Keratinocyte (primary cell): ENCODE measurements at regions not wholly inside any gene's neighbourhood (a gene's known extent, or its start where the extent isn't known, plus 50 kb on each side); places are given as distances from the start of the nearest gene placed in this dataset.

Source experiments
- DNase-seq: peaks from one replicate; pipeline ENCODE4 v3.0.0-alpha.2; 2011; ENCODE audit warnings: low read depth, missing footprints, low spot score
- FAIRE-seq: peaks from 2 replicates; lab custom pipeline; 2011; peaks lifted over from hg19 to GRCh38; lab: Jason Lieb, UNC
- H2AFZ ChIP-seq: 2 replicates; pipeline ENCODE4 v1.6.0; 2012; ENCODE audit warnings: low read length, control low read depth, inconsistent platforms; ENCODE audit not compliant: control insufficient read depth
- H3K27ac ChIP-seq: 2 replicates; pipeline ENCODE4 v1.5.1; 2011; ENCODE audit warnings: low read length; ENCODE audit not compliant: control insufficient read depth, insufficient read depth
- H3K27me3 ChIP-seq: 3 replicates; pipeline ENCODE4 v1.6.0; 2011; ENCODE audit warnings: low read length; ENCODE audit not compliant: control insufficient read depth, insufficient read depth; ENCODE audit errors: extremely low read depth
- H3K36me3 ChIP-seq, 2 experiments: 2 replicates in 1 of 2; 3 replicates in 1 of 2; pipeline ENCODE4 v1.5.1; 2011; ENCODE audit warnings: low read length in 2 of 2, mild to moderate bottlenecking in 1 of 2; ENCODE audit not compliant: control insufficient read depth in 2 of 2, insufficient read depth in 2 of 2; ENCODE audit errors: extremely low read depth in 1 of 2
- H3K4me1 ChIP-seq: 3 replicates; pipeline ENCODE4 v1.5.1; 2011; ENCODE audit warnings: low read length; ENCODE audit not compliant: control insufficient read depth, insufficient read depth; ENCODE audit errors: extremely low read depth
- H3K4me2 ChIP-seq: 3 replicates; pipeline ENCODE4 v1.6.0; 2011; ENCODE audit warnings: low read depth, low read length; ENCODE audit not compliant: control insufficient read depth, insufficient read depth; ENCODE audit errors: extremely low read depth
- H3K4me3 ChIP-seq, 3 experiments: fragments of 200-600 bp in 1 of 3; sonication (generic) in 1 of 3; 2 replicates in 2 of 3; 3 replicates in 1 of 3; pipeline ENCODE4 v1.5.1; 2011 to 2016; ENCODE audit warnings: low read length in 3 of 3, mild to moderate bottlenecking in 3 of 3, control low read depth in 2 of 3, inconsistent platforms in 1 of 3, low read depth in 1 of 3, mixed read lengths in 1 of 3, mixed run types in 1 of 3, moderate library complexity in 1 of 3; ENCODE audit not compliant: control insufficient read depth in 2 of 3, insufficient read depth in 2 of 3; ENCODE audit errors: extremely low read depth in 1 of 3
- H3K79me2 ChIP-seq: 2 replicates; pipeline ENCODE4 v1.6.0; 2012; ENCODE audit warnings: low read length; ENCODE audit not compliant: control insufficient read depth, insufficient read depth
- H3K9ac ChIP-seq: 3 replicates; pipeline ENCODE4 v1.6.0; 2011; ENCODE audit warnings: low read length; ENCODE audit not compliant: control insufficient read depth, insufficient read depth; ENCODE audit errors: extremely low read depth
- H3K9me1 ChIP-seq: 3 replicates; pipeline ENCODE4 v1.6.0; 2011; ENCODE audit warnings: low read length; ENCODE audit not compliant: control insufficient read depth, insufficient read depth; ENCODE audit errors: extremely low read depth
- H3K9me3 ChIP-seq: 2 replicates; pipeline ENCODE4 v1.5.1; 2012; ENCODE audit warnings: low read depth, low read length; ENCODE audit not compliant: control insufficient read depth
- H4K20me1 ChIP-seq: 3 replicates; pipeline ENCODE4 v1.6.0; 2011; ENCODE audit warnings: low read length; ENCODE audit not compliant: control insufficient read depth, insufficient read depth; ENCODE audit errors: extremely low read depth
- EZH2 ChIP-seq: IDR thresholded peaks from one replicate; pipeline ENCODE4 v1.6.1; 2012; ENCODE audit warnings: inconsistent platforms, mild to moderate bottlenecking, low read length, moderate library complexity
- dilution Hi-C: fragments of 300-500 bp; cut with MboI; formaldehyde crosslinking; loops from one replicate; pipeline ENCODE4 v1.7.0; 2020; ENCODE audit warnings: low sequenced_read_pairs; ENCODE audit not compliant: extremely low pct_ligation_motif_present
- TF ChIP-seq, protein P1 (sequence below), 3 experiments: IDR thresholded peaks in 1 of 3; conservative IDR thresholded peaks in 1 of 3; optimal IDR thresholded peaks in 1 of 3; 2 replicates in 2 of 3; 3 replicates in 1 of 3; pipeline versions ENCODE3 to v1.5.1; 2011; ENCODE audit warnings: low read length in 3 of 3, mild to moderate bottlenecking in 3 of 3, moderate library complexity in 2 of 3, control low read depth in 1 of 3, inconsistent platforms in 1 of 3; ENCODE audit not compliant: insufficient read depth in 2 of 3; ENCODE audit errors: extremely low read depth in 1 of 3

DNA sequence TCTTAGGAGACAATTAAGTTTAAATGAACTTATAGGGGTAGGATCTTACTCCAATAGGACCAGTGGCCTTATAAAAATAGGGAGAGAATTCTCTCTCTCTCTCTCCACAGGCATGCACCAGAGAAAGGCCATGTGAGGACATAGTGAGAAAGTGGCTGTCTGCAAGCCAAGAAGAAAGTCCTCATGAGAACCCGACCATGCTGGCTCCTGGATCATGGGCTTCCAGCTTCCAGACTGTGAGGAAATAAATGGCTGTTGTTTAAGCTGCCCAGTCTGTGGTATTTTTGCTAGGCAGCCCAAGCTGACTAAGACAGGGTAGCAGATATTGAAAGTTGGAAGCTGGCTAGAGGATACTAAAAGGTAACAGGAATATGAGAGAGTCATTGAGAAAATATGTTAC is 454.0 kb downstream of the NBAS start:
- no peaks in the 10 kb centered on the region for H3K9me1 ChIP-seq
- FAIRE-seq (no peak), DNase-seq (no peak)
- H3K9me3 ChIP-seq = no peaks in the 10 kb centered on the region
- TF ChIP-seq, protein P1, sequence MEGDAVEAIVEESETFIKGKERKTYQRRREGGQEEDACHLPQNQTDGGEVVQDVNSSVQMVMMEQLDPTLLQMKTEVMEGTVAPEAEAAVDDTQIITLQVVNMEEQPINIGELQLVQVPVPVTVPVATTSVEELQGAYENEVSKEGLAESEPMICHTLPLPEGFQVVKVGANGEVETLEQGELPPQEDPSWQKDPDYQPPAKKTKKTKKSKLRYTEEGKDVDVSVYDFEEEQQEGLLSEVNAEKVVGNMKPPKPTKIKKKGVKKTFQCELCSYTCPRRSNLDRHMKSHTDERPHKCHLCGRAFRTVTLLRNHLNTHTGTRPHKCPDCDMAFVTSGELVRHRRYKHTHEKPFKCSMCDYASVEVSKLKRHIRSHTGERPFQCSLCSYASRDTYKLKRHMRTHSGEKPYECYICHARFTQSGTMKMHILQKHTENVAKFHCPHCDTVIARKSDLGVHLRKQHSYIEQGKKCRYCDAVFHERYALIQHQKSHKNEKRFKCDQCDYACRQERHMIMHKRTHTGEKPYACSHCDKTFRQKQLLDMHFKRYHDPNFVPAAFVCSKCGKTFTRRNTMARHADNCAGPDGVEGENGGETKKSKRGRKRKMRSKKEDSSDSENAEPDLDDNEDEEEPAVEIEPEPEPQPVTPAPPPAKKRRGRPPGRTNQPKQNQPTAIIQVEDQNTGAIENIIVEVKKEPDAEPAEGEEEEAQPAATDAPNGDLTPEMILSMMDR (optimal IDR thresholded peaks at IDR 0.05 in 1 of 3, IDR thresholded peaks at IDR 0.05 in 1 of 3, conservative IDR thresholded peaks at IDR 0.05 in 1 of 3; ENCODE audit: extremely low read depth in 1 of 3, insufficient read depth in 2 of 3, low read length in 3 of 3) = no peak
- TF ChIP-seq EZH2 = no peak
- no peaks in the 10 kb centered on the region for H3K36me3 ChIP-seq
- no peak overlapping the region for H3K4me2 ChIP-seq
- H3K9ac ChIP-seq = no peak overlapping the region
- H3K79me2 ChIP-seq = no peaks in the 10 kb centered on the region
- dilution Hi-C loops = no loop called here
- H2AFZ ChIP-seq = no peak overlapping the region
- H3K4me1 ChIP-seq = no peaks in the 10 kb centered on the region
- no peak overlapping the region for H3K27ac ChIP-seq
- H3K4me3 ChIP-seq = no peak overlapping the region
- no peaks in the 10 kb centered on the region for H3K27me3 ChIP-seq
- no peaks in the 10 kb centered on the region for H4K20me1 ChIP-seq

DNA sequence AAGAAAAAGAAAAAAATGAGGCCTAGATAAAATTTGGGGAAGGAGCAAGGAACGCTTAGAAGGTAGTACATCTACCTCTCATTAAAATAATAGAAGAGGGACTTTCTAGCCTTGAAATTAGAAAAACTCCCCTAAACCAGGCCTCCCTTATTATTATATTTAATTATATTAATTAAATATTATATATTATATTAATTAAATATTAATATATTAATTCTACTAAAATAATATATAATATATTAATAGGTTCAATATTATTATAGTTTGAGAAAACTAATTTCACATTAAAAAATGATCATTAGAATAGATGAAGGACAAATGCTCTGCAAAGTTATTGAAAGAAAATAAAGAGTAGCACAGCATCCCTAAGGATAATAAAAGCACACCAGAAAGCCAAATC is 449.4 kb downstream of the NBAS start:
- dilution Hi-C loops = no loop called here
- FAIRE-seq (no peak), DNase-seq (no peak)
- no peak overlapping the region for H3K27ac ChIP-seq
- no peaks in the 10 kb centered on the region for H3K36me3 ChIP-seq
- no peaks in the 10 kb centered on the region for H3K9me1 ChIP-seq
- no peak overlapping the region for H3K9ac ChIP-seq
- TF ChIP-seq, protein P1 (optimal IDR thresholded peaks at IDR 0.05 in 1 of 3, IDR thresholded peaks at IDR 0.05 in 1 of 3, conservative IDR thresholded peaks at IDR 0.05 in 1 of 3; ENCODE audit: extremely low read depth in 1 of 3, insufficient read depth in 2 of 3, low read length in 3 of 3) = no peak
- no peak for TF ChIP-seq EZH2
- H3K27me3 ChIP-seq = no peaks in the 10 kb centered on the region
- no peak overlapping the region for H3K4me2 ChIP-seq
- H3K4me3 ChIP-seq = no peak overlapping the region
- H3K79me2 ChIP-seq = no peaks in the 10 kb centered on the region
- H3K4me1 ChIP-seq = no peaks in the 10 kb centered on the region
- no peaks in the 10 kb centered on the region for H4K20me1 ChIP-seq
- H3K9me3 ChIP-seq = no peaks in the 10 kb centered on the region
- no peak overlapping the region for H2AFZ ChIP-seq
